ENCODE measurements at regions not wholly inside any gene's neighbourhood (a gene's known extent, or its start where the extent isn't known, plus 50 kb on each side); places are given as distances from the start of the nearest gene placed in this dataset.

GRCh38 chr12:98018836-98019235 lies 496.6 kb upstream of the TMPO start:
- H3K9me3 Mint-ChIP-seq (ENCODE audit: low read depth), result peaks cover 2% of the 10 kb centered on the region
- H3K27me3 Mint-ChIP-seq, result no peaks in the 10 kb centered on the region
- TF ChIP-seq CTCF (IDR thresholded peaks at IDR 0.05; ENCODE audit: unreplicated experiment), result no peak
- H3K4me3 Mint-ChIP-seq (ENCODE audit: low read depth), result no peak overlapping the region
- no peak for DNase-seq (ENCODE audit: low spot score, unreplicated experiment)
- H3K4me1 Mint-ChIP-seq (ENCODE audit: low read depth), result no peaks in the 10 kb centered on the region
- H3K36me3 Mint-ChIP-seq (ENCODE audit: insufficient read depth), result no peaks in the 10 kb centered on the region
- no peak overlapping the region for H3K27ac Mint-ChIP-seq

- DNase-seq (ENCODE audit: low spot score, unreplicated experiment), result no peak
- Mint-ChIP-seq H3K27me3 (no peaks in the 10 kb centered on the region), H3K4me3 (ENCODE audit: low read depth) (no peak overlapping the region), H3K9me3 (ENCODE audit: low read depth) (peaks cover 2% of the 10 kb centered on the region), H3K4me1 (ENCODE audit: low read depth) (no peaks in the 10 kb centered on the region), H3K27ac (no peak overlapping the region), H3K36me3 (ENCODE audit: insufficient read depth) (no peaks in the 10 kb centered on the region)
- no peak for TF ChIP-seq CTCF (IDR thresholded peaks at IDR 0.05; ENCODE audit: unreplicated experiment)
Observed at GRCh38 chr12:98020376-98020775, 495.0 kb upstream of the TMPO start.

- H3K27me3 Mint-ChIP-seq, result no peaks in the 10 kb centered on the region
- H3K36me3 Mint-ChIP-seq (ENCODE audit: insufficient read depth), result no peaks in the 10 kb centered on the region
- no peak overlapping the region for H3K4me3 Mint-ChIP-seq (ENCODE audit: low read depth)
- H3K9me3 Mint-ChIP-seq (ENCODE audit: low read depth), result peaks cover 2% of the 10 kb centered on the region
- no peaks in the 10 kb centered on the region for H3K4me1 Mint-ChIP-seq (ENCODE audit: low read depth)
- DNase-seq (ENCODE audit: low spot score, unreplicated experiment), result no peak
- H3K27ac Mint-ChIP-seq, result no peak overlapping the region
- no peak for TF ChIP-seq CTCF (IDR thresholded peaks at IDR 0.05; ENCODE audit: unreplicated experiment)
Observed at GRCh38 chr12:98022961-98023360, 492.4 kb upstream of the TMPO start.

- peaks cover 8% of the 10 kb centered on the region for H3K9me3 Mint-ChIP-seq (ENCODE audit: low read depth)
- H3K4me1 Mint-ChIP-seq (ENCODE audit: low read depth), result no peaks in the 10 kb centered on the region
- no peak for TF ChIP-seq CTCF (IDR thresholded peaks at IDR 0.05; ENCODE audit: unreplicated experiment)
- no peak overlapping the region for H3K27ac Mint-ChIP-seq
- no peak for DNase-seq (ENCODE audit: low spot score, unreplicated experiment)
- no peak overlapping the region for H3K4me3 Mint-ChIP-seq (ENCODE audit: low read depth)
- H3K27me3 Mint-ChIP-seq, result no peaks in the 10 kb centered on the region
- H3K36me3 Mint-ChIP-seq (ENCODE audit: insufficient read depth), result no peaks in the 10 kb centered on the region
Observed at GRCh38 chr12:98037401-98038140, 477.8 kb upstream of the TMPO start.

GRCh38 chr12:98042668-98043067 lies 472.7 kb upstream of the TMPO start:
- Mint-ChIP-seq H3K27ac (no peak overlapping the region), H3K27me3 (no peaks in the 10 kb centered on the region), H3K4me1 (ENCODE audit: low read depth) (no peaks in the 10 kb centered on the region), H3K36me3 (ENCODE audit: insufficient read depth) (no peaks in the 10 kb centered on the region), H3K4me3 (ENCODE audit: low read depth) (no peak overlapping the region), H3K9me3 (ENCODE audit: low read depth) (peaks cover 8% of the 10 kb centered on the region)
- TF ChIP-seq CTCF (IDR thresholded peaks at IDR 0.05; ENCODE audit: unreplicated experiment), result no peak
- no peak for DNase-seq (ENCODE audit: low spot score, unreplicated experiment)

Measured in progenitor cell of endocrine pancreas (in vitro differentiated cells).